ENCODE measurements at regions not wholly inside any gene's neighbourhood (a gene's known extent, or its start where the extent isn't known, plus 50 kb on each side); places are given as distances from the start of the nearest gene placed in this dataset.

GRCh38 chrX:13492286-13492685 is 77.1 kb upstream of the EGFL6 start:
- TF ChIP-seq EZH2 (IDR thresholded peaks at IDR 0.05; ENCODE audit: low read length): no peak
- TF ChIP-seq, protein P1, sequence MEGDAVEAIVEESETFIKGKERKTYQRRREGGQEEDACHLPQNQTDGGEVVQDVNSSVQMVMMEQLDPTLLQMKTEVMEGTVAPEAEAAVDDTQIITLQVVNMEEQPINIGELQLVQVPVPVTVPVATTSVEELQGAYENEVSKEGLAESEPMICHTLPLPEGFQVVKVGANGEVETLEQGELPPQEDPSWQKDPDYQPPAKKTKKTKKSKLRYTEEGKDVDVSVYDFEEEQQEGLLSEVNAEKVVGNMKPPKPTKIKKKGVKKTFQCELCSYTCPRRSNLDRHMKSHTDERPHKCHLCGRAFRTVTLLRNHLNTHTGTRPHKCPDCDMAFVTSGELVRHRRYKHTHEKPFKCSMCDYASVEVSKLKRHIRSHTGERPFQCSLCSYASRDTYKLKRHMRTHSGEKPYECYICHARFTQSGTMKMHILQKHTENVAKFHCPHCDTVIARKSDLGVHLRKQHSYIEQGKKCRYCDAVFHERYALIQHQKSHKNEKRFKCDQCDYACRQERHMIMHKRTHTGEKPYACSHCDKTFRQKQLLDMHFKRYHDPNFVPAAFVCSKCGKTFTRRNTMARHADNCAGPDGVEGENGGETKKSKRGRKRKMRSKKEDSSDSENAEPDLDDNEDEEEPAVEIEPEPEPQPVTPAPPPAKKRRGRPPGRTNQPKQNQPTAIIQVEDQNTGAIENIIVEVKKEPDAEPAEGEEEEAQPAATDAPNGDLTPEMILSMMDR (optimal IDR thresholded peaks at IDR 0.05 in 1 of 3, IDR thresholded peaks at IDR 0.05 in 1 of 3, conservative IDR thresholded peaks at IDR 0.05 in 1 of 3; ENCODE audit: extremely low read depth in 1 of 3, insufficient read depth in 2 of 3, low read length in 3 of 3): no peak
- H4K20me1 ChIP-seq (ENCODE audit: control insufficient read depth, extremely low read depth, insufficient read depth, low read length): no peaks in the 10 kb centered on the region
- no peaks in the 10 kb centered on the region for H3K9me3 ChIP-seq (ENCODE audit: control insufficient read depth, low read depth, low read length)
- dilution Hi-C loops (cut with MboI; ENCODE audit: extremely low pct_ligation_motif_present, low sequenced_read_pairs): no loop called here
- H3K9ac ChIP-seq (ENCODE audit: control insufficient read depth, extremely low read depth, insufficient read depth, low read length): no peak overlapping the region
- peaks cover 11% of the 10 kb centered on the region for H3K4me1 ChIP-seq (ENCODE audit: control insufficient read depth, extremely low read depth, insufficient read depth, low read length)
- no peak overlapping the region for H2AFZ ChIP-seq (ENCODE audit: control insufficient read depth, low read length)
- FAIRE-seq (no peak), DNase-seq (ENCODE audit: low read depth, low spot score) (no peak)
- H3K9me1 ChIP-seq (ENCODE audit: control insufficient read depth, extremely low read depth, insufficient read depth, low read length): no peaks in the 10 kb centered on the region
- H3K79me2 ChIP-seq (ENCODE audit: control insufficient read depth, insufficient read depth, low read length): no peaks in the 10 kb centered on the region
- H3K27me3 ChIP-seq (ENCODE audit: control insufficient read depth, extremely low read depth, insufficient read depth, low read length): no peaks in the 10 kb centered on the region
- no peaks in the 10 kb centered on the region for H3K36me3 ChIP-seq (ENCODE audit: control insufficient read depth in 2 of 2, extremely low read depth in 1 of 2, insufficient read depth in 2 of 2, low read length in 2 of 2)
- no peak overlapping the region for H3K4me3 ChIP-seq (ENCODE audit: control insufficient read depth in 2 of 3, extremely low read depth in 1 of 3, insufficient read depth in 2 of 3, low read depth in 1 of 3, low read length in 3 of 3)
- no peak overlapping the region for H3K27ac ChIP-seq (ENCODE audit: control insufficient read depth, insufficient read depth, low read length)
- no peak overlapping the region for H3K4me2 ChIP-seq (ENCODE audit: control insufficient read depth, extremely low read depth, insufficient read depth, low read depth, low read length)

DNA sequence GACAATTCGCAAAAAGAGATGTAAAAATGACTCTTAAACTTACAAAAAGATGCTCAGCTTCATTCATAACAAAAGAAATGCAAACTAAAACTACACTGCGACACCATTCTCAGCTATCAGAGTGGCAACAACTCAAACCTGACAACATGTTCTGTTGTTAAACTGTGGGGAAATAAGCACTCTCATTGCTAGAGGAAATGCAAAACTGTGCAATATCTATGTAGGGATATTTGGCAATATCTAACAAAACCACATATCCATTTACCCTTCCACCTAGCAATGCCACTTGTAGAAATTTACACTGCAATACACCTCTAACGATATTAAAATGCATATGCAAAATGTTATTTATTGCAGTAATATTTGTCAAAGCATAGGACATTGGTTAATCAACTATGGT is 78.3 kb upstream of the EGFL6 start:
- no peaks in the 10 kb centered on the region for H3K27me3 ChIP-seq (ENCODE audit: control insufficient read depth, extremely low read depth, insufficient read depth, low read length)
- H3K27ac ChIP-seq (ENCODE audit: control insufficient read depth, insufficient read depth, low read length): no peak overlapping the region
- H3K4me2 ChIP-seq (ENCODE audit: control insufficient read depth, extremely low read depth, insufficient read depth, low read depth, low read length): no peak overlapping the region
- no peaks in the 10 kb centered on the region for H3K36me3 ChIP-seq (ENCODE audit: control insufficient read depth in 2 of 2, extremely low read depth in 1 of 2, insufficient read depth in 2 of 2, low read length in 2 of 2)
- H4K20me1 ChIP-seq (ENCODE audit: control insufficient read depth, extremely low read depth, insufficient read depth, low read length): no peaks in the 10 kb centered on the region
- H3K9me3 ChIP-seq (ENCODE audit: control insufficient read depth, low read depth, low read length): no peaks in the 10 kb centered on the region
- TF ChIP-seq, protein P1 (optimal IDR thresholded peaks at IDR 0.05 in 1 of 3, IDR thresholded peaks at IDR 0.05 in 1 of 3, conservative IDR thresholded peaks at IDR 0.05 in 1 of 3; ENCODE audit: extremely low read depth in 1 of 3, insufficient read depth in 2 of 3, low read length in 3 of 3): no peak
- no peak overlapping the region for H3K9ac ChIP-seq (ENCODE audit: control insufficient read depth, extremely low read depth, insufficient read depth, low read length)
- H2AFZ ChIP-seq (ENCODE audit: control insufficient read depth, low read length): no peak overlapping the region
- no peak overlapping the region for H3K4me3 ChIP-seq (ENCODE audit: control insufficient read depth in 2 of 3, extremely low read depth in 1 of 3, insufficient read depth in 2 of 3, low read depth in 1 of 3, low read length in 3 of 3)
- FAIRE-seq (no peak), DNase-seq (ENCODE audit: low read depth, low spot score) (no peak)
- H3K9me1 ChIP-seq (ENCODE audit: control insufficient read depth, extremely low read depth, insufficient read depth, low read length): no peaks in the 10 kb centered on the region
- H3K4me1 ChIP-seq (ENCODE audit: control insufficient read depth, extremely low read depth, insufficient read depth, low read length): peaks cover 20% of the 10 kb centered on the region
- dilution Hi-C loops (cut with MboI; ENCODE audit: extremely low pct_ligation_motif_present, low sequenced_read_pairs): no loop called here
- no peaks in the 10 kb centered on the region for H3K79me2 ChIP-seq (ENCODE audit: control insufficient read depth, insufficient read depth, low read length)

All from keratinocyte (primary cell).